ENCODE measurements at regions not wholly inside any gene's neighbourhood (a gene's known extent, or its start where the extent isn't known, plus 50 kb on each side); places are given as distances from the start of the nearest gene placed in this dataset.

DNA sequence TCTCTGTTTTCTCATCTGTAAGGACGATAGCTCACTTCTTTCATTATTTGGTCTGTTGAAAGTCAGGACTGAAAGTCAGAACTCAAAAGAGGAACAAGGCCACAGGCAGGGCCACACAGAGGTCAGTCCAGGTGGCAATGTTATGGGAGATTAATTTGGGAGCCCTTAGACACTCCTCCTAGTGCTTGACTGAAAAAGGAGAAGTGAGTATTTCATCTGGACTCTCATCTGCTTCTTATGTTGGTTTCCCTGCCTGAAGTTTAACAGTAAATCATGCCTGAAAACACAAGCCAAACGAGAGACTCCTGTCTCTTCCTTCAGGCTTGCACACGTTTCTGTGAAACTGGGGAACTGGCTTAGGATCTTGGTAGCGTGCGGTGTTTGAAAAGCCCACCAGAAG is 248.5 kb downstream of the BUB3 start:
- Mint-ChIP-seq H3K4me1 (ENCODE audit: low read depth) (peaks cover 16% of the 10 kb centered on the region), H3K4me3 (no peak overlapping the region), H3K27ac (no peak overlapping the region), H3K27me3 (peaks cover 5% of the 10 kb centered on the region), H3K36me3 (ENCODE audit: low read depth) (no peaks in the 10 kb centered on the region), H3K9me3 (peaks cover 23% of the 10 kb centered on the region)
- intact Hi-C loops (cut with micrococcal nuclease): no loop called here

DNA sequence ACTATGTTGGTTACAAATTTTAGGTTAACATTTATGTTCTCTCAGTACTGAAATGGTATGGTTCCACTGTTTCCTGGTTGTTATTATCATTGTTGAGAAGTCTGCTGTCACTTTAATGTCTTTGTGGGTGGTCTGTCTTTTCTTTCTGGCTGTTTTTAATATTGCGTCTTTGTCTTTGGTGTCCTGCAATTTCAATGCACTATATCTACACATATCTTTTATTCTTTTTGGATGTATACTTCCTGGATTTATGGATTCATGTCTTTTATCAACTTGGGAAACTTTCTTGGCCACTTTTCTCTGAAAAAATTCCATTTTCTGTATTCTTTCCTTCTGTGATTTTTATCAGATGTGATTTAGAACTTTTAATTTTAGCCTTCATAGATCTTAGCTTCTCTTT is 250.2 kb downstream of the BUB3 start:
- Mint-ChIP-seq H3K9me3 (peaks cover 23% of the 10 kb centered on the region), H3K4me3 (no peak overlapping the region), H3K4me1 (ENCODE audit: low read depth) (peaks cover 16% of the 10 kb centered on the region), H3K27ac (no peak overlapping the region), H3K36me3 (ENCODE audit: low read depth) (no peaks in the 10 kb centered on the region), H3K27me3 (peaks cover 11% of the 10 kb centered on the region)
- intact Hi-C loops (cut with micrococcal nuclease): no loop called here

DNA sequence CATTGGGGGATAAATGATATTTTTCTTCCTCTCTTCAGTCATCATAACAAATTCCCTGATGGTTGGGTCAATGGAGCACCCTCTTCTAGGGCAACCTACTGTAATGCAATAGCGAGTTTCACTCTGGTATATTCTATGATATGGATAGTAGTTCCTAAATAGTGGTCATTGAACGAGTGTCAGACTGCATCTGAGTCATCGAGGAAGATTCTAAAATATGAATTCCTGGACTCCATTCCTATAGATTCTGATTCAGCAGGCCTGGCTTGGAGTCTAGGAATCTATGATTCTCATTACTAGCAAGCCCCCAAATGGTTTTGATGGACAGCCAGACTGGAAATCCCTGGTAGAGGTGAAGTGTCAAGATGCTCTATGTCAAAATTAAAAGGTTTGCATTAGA is 254.5 kb downstream of the BUB3 start:
- Mint-ChIP-seq H3K27me3 (peaks cover 26% of the 10 kb centered on the region), H3K27ac (no peak overlapping the region), H3K9me3 (peaks cover 31% of the 10 kb centered on the region), H3K36me3 (ENCODE audit: low read depth) (no peaks in the 10 kb centered on the region), H3K4me1 (ENCODE audit: low read depth) (peaks cover 5% of the 10 kb centered on the region), H3K4me3 (no peak overlapping the region)
- intact Hi-C loops (cut with micrococcal nuclease): no loop called here

DNA sequence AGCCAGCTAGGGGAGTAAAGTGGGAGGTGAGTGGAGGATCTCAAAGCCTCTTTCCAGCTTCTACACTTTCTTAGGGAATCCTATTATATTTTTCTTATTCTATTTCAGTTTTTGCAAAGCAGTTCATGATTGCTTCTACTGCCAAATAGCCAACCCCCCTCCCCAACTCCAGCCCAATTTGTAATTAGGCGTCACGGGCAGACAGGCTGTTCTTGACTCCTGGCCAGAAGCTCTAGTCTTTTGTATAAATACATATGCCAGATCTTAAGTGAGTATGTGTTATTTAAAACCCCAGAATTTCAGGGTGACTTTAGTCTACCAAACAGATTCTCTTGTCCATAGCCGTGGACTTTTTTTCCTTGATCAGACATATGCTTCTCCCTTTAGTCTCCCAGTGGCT is 255.2 kb downstream of the BUB3 start:
- H3K36me3 Mint-ChIP-seq (ENCODE audit: low read depth): no peaks in the 10 kb centered on the region
- H3K27me3 Mint-ChIP-seq: peaks cover 26% of the 10 kb centered on the region
- no peak overlapping the region for H3K4me3 Mint-ChIP-seq
- no peak overlapping the region for H3K27ac Mint-ChIP-seq
- intact Hi-C loops (cut with micrococcal nuclease): no loop called here
- peaks cover 26% of the 10 kb centered on the region for H3K9me3 Mint-ChIP-seq
- H3K4me1 Mint-ChIP-seq (ENCODE audit: low read depth): peaks cover 9% of the 10 kb centered on the region

DNA sequence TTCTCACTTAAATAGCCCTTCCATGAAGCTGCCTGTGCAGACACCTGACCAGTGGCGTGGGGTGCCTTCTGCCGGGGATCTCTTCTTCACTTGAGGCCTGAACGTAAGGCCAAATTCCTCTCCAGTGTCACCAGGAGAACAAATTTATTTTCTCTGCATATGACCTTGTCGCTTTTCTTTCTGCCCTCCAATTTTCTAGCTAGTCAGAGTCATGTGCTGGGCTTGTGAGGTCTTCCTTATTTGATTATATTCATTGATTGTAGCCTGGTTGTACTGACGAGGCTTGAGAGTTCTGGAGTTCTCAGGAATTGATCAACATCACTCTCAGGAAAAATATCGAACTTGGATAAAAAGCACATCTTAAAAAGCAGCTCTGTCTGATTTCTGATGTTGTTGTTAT is 255.7 kb downstream of the BUB3 start:
- intact Hi-C loops (cut with micrococcal nuclease): no loop called here
- Mint-ChIP-seq H3K27ac (no peak overlapping the region), H3K27me3 (peaks cover 26% of the 10 kb centered on the region), H3K4me1 (ENCODE audit: low read depth) (peaks cover 9% of the 10 kb centered on the region), H3K9me3 (peaks cover 22% of the 10 kb centered on the region), H3K36me3 (ENCODE audit: low read depth) (no peaks in the 10 kb centered on the region), H3K4me3 (no peak overlapping the region)

DNA sequence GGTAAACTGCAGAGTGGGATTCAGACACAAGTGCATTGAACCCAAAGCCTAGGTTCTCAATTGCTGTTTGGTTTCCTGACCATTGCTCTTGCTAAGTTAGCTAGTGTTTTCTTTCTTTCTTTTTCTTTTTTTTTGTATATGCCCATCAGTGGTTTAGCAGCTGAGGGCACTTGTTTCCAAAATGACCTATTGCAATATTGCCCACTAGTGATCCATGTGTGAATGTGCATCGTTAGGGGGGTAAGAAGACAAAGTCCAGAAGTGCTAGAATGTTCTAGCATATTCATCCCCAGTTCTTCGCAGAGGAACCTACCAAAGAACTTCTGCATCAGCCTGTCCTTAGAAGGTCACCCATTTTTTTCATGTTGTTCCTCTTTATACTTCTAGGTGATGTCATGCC is 252.8 kb upstream of the GPR26 start:
- Mint-ChIP-seq H3K4me3 (no peak overlapping the region), H3K36me3 (ENCODE audit: low read depth) (no peaks in the 10 kb centered on the region), H3K9me3 (peaks cover 8% of the 10 kb centered on the region), H3K27ac (no peak overlapping the region), H3K4me1 (ENCODE audit: low read depth) (peaks cover 15% of the 10 kb centered on the region), H3K27me3 (peaks cover 28% of the 10 kb centered on the region)
- intact Hi-C loops (cut with micrococcal nuclease): no loop called here

DNA sequence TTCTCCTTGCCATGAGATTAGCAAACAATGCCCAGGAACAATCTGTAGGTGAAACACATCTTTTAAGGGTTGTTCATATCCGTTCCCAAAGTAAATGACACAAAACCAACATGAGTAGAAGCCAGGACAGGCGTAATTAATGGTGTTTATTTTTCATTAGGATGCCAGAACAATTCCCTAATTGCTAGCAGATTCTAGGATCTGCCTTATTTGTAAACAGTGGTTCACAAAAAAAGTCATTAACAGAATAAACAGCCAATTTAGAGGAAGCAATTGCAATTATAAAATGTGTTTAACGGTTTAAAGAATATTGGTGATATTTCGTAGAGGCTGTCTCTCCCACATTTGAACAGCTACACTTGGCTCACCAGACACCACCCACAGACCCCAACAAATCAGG is 250.6 kb upstream of the GPR26 start:
- H3K27me3 Mint-ChIP-seq: peaks cover 28% of the 10 kb centered on the region
- no peak overlapping the region for H3K4me3 Mint-ChIP-seq
- no peaks in the 10 kb centered on the region for H3K36me3 Mint-ChIP-seq (ENCODE audit: low read depth)
- no peak overlapping the region for H3K27ac Mint-ChIP-seq
- H3K9me3 Mint-ChIP-seq: peaks cover 8% of the 10 kb centered on the region
- intact Hi-C loops (cut with micrococcal nuclease): no loop called here
- peaks cover 20% of the 10 kb centered on the region for H3K4me1 Mint-ChIP-seq (ENCODE audit: low read depth)

DNA sequence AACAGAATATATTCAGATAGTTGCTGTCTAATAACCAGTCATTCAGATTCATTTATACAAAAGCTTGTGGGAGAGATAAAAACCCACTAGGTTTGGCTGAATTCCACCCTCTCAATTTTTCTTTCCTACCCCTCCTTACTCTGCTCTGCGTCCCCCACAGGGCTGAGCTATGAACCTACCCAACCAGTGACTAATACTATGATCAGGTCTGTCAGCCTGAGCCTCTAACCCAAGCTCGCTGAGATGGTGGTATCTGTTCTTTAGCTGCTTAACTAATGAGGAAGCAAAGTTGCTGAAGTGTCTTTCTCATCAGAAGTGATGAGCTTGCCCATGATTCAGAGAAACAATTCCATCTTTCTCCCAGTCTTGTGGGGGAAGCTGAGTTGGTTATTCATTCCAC is 248.7 kb upstream of the GPR26 start:
- H3K4me1 Mint-ChIP-seq (ENCODE audit: low read depth): peaks cover 20% of the 10 kb centered on the region
- no peak overlapping the region for H3K27ac Mint-ChIP-seq
- intact Hi-C loops (cut with micrococcal nuclease): no loop called here
- H3K27me3 Mint-ChIP-seq: peaks cover 21% of the 10 kb centered on the region
- H3K36me3 Mint-ChIP-seq (ENCODE audit: low read depth): no peaks in the 10 kb centered on the region
- no peaks in the 10 kb centered on the region for H3K9me3 Mint-ChIP-seq
- H3K4me3 Mint-ChIP-seq: no peak overlapping the region

DNA sequence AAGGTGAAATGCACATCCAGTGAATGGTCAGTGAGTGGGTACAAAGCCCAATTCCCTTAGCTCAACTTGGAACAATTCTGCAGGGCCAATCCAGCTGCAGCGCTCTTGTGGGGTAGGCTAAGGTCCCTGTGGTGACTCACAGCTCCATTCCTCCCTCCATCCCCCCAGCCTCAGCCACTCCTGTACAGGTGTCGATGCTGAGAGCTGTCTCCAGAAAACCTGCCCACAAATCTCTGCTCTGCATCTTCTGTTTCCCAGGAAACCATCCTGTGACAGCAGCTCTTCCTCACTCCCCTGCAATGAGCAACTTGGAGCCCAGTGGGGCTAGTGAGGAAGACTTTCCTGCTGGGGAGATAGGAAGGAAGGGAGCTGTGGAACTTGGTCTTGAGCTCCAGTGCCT is 244.7 kb upstream of the GPR26 start:
- no peaks in the 10 kb centered on the region for H3K9me3 Mint-ChIP-seq
- peaks cover 29% of the 10 kb centered on the region for H3K27me3 Mint-ChIP-seq
- peaks cover 11% of the 10 kb centered on the region for H3K4me1 Mint-ChIP-seq (ENCODE audit: low read depth)
- H3K27ac Mint-ChIP-seq: no peak overlapping the region
- intact Hi-C loops (cut with micrococcal nuclease): no loop called here
- no peak overlapping the region for H3K4me3 Mint-ChIP-seq
- no peaks in the 10 kb centered on the region for H3K36me3 Mint-ChIP-seq (ENCODE audit: low read depth)

DNA sequence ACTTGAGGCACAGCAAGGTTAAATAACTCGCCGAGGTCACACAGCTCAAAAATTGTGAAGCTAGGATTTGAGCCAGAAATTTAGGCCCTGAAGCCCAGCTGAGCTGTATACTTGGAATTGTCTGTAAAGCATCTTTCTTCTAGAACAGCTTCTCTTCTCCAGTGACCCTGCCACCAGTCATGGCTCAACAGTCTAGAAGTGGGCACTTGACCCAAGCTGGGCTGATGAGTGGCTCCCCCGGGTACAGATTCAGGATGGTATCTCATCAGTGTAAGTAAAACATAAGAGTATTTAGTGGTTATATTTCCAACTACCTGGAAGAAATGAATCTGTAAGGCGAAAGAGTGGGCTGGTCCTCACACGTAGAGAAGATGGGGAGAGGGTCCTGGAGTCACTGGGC is 243.9 kb upstream of the GPR26 start:
- no peaks in the 10 kb centered on the region for H3K9me3 Mint-ChIP-seq
- no peak overlapping the region for H3K4me3 Mint-ChIP-seq
- peaks cover 32% of the 10 kb centered on the region for H3K27me3 Mint-ChIP-seq
- H3K4me1 Mint-ChIP-seq (ENCODE audit: low read depth): peaks cover 16% of the 10 kb centered on the region
- H3K36me3 Mint-ChIP-seq (ENCODE audit: low read depth): no peaks in the 10 kb centered on the region
- intact Hi-C loops (cut with micrococcal nuclease): no loop called here
- H3K27ac Mint-ChIP-seq: no peak overlapping the region

DNA sequence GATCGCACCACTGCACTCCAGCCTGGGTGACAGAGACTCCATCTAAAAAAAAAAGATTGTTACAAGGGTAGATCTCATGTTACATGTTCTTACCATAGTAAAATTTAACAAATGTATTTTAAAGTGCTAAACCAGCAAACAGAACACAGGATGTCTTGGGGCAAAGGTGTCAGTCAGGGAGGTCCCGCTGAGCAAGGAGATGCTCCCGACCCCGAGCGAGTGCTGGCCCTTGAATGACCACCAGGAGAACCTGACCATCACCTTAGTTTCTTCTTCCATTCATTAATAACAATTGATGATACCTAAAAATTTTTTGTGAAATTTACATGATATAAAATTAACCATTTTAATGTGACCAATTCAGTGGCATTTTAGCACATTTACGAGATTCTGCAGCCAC is 241.6 kb upstream of the GPR26 start:
- no peaks in the 10 kb centered on the region for H3K9me3 Mint-ChIP-seq
- intact Hi-C loops (cut with micrococcal nuclease): no loop called here
- no peak overlapping the region for H3K27ac Mint-ChIP-seq
- no peak overlapping the region for H3K4me3 Mint-ChIP-seq
- peaks cover 27% of the 10 kb centered on the region for H3K27me3 Mint-ChIP-seq
- H3K4me1 Mint-ChIP-seq (ENCODE audit: low read depth): peaks cover 19% of the 10 kb centered on the region
- no peaks in the 10 kb centered on the region for H3K36me3 Mint-ChIP-seq (ENCODE audit: low read depth)

DNA sequence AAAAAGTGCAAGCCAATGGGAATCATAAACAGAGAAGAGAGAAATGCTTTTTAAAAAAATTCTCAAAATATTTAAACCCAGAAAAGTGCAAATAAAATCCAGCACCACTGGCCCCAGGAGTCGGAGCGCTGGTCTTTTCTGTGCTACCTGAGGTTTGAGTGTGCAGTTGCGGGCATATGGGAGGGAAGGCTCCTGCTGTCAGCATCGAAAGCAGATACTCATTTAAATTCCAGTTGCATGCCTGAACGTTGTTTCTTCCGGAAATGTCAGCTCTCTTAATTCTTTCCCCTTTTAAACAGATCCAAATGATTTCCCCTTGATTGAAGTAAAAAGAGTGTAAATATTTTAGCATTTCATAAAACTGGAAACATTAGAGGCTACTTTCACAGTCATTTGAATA is 240.5 kb upstream of the GPR26 start:
- Mint-ChIP-seq H3K4me3 (no peak overlapping the region), H3K4me1 (ENCODE audit: low read depth) (peaks cover 14% of the 10 kb centered on the region), H3K27me3 (peaks cover 27% of the 10 kb centered on the region), H3K9me3 (no peaks in the 10 kb centered on the region), H3K36me3 (ENCODE audit: low read depth) (no peaks in the 10 kb centered on the region), H3K27ac (no peak overlapping the region)
- intact Hi-C loops (cut with micrococcal nuclease): no loop called here

DNA sequence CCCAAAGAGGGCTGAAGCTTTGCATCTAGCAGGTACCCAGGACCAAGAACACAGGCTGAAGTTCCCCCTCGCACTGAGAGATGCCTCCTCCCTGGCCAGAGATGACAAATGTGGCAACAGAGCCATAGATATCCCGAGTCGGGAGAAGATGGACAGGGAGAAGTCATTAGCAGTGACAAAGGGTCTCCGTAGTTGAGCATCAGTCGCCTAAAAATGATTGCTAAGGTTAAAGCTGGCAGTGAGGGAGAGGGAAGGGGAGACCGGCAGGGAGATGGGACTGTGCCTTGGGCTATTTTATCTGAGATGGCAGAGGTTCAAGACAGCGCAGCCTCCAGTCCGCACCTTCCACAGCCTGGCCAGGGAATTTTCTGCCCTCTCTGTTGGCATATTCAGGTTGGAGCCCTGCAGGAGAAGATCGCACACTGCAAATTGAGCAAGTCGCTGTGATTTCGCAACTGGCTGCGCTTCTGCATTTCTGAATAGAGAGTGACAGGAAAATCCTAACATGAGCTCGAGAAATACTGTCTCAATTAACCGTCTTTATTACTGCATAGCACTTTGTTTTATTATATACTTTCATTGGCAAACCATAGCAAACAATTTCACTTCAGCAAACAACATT is 238.9 kb upstream of the GPR26 start:
- Mint-ChIP-seq H3K9me3 (no peaks in the 10 kb centered on the region), H3K4me3 (no peak overlapping the region), H3K27me3 (peaks cover 28% of the 10 kb centered on the region), H3K4me1 (ENCODE audit: low read depth) (peaks cover 14% of the 10 kb centered on the region), H3K36me3 (ENCODE audit: low read depth) (no peaks in the 10 kb centered on the region), H3K27ac (no peak overlapping the region)
- intact Hi-C loops (cut with micrococcal nuclease): no loop called here

DNA sequence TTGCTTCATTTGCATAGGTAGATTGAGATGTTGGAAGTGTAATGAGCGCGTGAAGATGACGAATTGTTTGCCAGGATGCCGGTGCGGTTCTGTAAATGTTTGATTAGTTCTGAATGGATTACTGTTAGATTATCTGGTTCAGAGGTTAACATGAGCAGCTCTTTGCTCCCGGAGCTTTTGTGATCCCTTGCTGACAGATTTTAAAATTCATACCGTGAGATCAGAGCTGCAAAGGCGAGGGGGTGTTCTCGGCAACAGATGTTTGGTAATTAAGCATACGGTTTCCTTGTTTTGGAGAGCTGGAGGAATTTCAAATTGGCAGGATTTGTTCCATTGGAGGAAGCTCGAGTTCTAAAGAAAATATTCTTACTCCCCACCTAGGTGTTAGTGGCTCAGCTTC is 237.8 kb upstream of the GPR26 start:
- intact Hi-C loops (cut with micrococcal nuclease): no loop called here
- peaks cover 14% of the 10 kb centered on the region for H3K4me1 Mint-ChIP-seq (ENCODE audit: low read depth)
- no peaks in the 10 kb centered on the region for H3K9me3 Mint-ChIP-seq
- no peak overlapping the region for H3K4me3 Mint-ChIP-seq
- H3K36me3 Mint-ChIP-seq (ENCODE audit: low read depth): no peaks in the 10 kb centered on the region
- H3K27me3 Mint-ChIP-seq: peaks cover 31% of the 10 kb centered on the region
- H3K27ac Mint-ChIP-seq: no peak overlapping the region

DNA sequence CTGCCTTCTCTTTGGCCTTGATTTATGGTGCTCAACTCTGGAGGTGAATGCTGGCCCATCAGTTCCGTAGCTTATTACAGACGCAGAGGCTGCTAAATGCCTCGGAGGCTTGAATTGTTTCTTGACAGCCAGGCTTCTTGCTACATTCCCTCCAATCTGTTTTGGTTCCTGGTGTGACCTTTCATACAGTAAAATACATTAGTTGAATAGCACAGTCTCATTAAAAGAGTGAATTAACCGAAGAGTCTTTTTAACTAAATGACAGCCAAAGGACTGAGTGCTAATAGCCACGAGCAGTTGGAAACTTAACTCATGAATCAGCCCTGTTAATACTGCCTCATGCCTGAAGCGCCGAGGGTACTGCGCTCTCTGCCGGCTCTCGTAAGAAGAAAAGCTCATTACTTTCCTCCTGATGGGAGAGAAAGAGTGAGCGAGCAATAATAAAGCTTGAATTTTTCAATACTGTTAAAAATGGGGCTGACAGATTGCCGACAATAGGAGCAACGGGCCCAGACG is 236.4 kb upstream of the GPR26 start:
- Mint-ChIP-seq H3K9me3 (no peaks in the 10 kb centered on the region), H3K36me3 (ENCODE audit: low read depth) (no peaks in the 10 kb centered on the region), H3K4me1 (ENCODE audit: low read depth) (peaks cover 14% of the 10 kb centered on the region), H3K27me3 (peaks cover 34% of the 10 kb centered on the region), H3K4me3 (no peak overlapping the region), H3K27ac (no peak overlapping the region)
- intact Hi-C loops (cut with micrococcal nuclease): no loop called here
